Islet precursor cell (in vitro differentiated cells): ENCODE measurements at regions not wholly inside any gene's neighbourhood (a gene's known extent, or its start where the extent isn't known, plus 50 kb on each side); places are given as distances from the start of the nearest gene placed in this dataset.
A peak's percentile ranks its signal among the peaks of the same experiment; 100 is the strongest.
"Not testable (repeated sequence)": the region's sequence is repeated elsewhere in the genome, so short reads cannot be mapped to it uniquely, and the experiment has no call there.

Experiments
- DNase-seq: peaks from one replicate; pipeline ENCODE4 v3.0.0-alpha.2; 2018

DNA sequence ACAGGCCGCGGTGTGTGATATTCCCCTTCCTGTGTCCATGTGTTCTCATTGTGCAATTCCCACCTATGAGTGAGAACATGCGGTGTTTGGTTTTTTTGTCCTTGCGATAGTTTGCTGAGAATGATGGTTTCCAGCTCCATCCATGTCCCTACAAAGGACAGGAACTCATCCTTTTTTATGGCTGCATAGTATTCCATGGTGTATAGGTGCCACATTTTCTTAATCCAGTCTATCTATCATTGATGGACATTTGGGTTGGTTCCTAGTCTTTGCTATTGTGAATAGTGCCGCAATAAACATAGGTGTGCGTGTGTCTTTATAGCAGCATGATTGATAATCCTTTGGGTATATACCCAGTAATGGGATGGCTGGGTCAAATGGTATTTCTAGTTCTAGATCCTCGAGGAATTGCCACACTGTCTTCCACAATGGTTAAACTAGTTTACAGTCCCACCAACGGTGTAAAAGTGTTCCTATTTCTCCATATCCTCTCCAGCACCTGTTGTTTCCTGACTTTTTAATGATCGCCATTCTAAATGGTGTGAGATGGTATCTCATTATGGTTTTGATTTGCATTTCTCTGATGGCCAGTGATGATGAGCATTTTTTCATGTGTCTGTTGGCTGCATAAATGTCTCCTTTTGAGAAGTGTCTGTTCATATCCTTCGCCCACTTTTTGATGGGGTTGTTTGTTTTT lies 125.1 kb downstream of the USP22 start:
- DNase-seq = not testable (repeated sequence)

DNA sequence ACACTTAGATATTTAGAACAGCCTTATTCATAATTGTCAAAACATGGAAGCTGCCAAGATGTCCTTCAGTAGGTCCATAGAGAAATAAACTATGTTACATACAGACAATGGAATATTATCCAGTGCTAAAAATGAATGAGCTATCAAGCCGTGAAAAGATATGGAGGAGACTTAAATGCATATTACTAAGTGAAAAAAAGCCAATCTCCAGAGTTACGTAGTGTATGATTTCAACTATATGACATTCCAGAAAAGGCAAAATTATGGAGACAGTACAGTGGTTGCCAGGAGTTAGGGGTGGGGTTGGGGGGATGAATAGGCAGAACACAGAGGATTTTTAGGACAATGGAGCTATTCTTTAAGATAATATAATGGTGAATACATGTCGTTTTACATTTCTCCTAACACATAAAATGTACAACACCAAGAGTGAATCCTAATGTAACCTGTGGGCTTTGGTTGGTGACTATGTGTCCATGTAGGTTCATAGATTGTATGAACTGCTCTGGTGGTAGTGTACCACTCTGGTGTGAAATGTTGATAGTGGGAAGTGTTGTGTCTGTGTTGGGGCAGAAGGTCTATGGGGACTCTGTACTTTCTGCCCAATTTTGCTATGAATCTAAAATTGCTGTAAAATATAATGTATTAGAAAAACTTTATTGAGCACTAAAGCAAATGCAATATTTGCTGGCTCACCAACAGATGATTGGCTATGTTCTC lies 122.6 kb downstream of the USP22 start:
- no peak for DNase-seq

DNA sequence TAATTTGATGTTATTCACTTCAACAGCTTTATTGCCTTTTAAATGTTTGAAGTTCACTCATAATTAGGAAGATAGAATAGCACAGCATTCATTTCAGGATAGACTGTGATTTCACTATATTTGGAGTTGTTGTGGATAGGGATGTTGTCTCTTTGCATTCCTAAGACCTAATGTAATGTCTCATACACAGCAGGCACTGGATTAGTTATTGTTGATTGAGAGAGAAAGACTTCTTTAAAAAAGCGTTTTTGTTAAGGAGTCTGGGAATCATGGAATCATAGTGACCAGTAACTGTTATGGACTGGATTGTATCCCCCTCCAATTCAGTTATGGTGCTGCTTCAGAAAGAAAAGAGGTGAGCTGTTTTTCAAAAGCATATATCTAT lies 122.0 kb downstream of the USP22 start:
- DNase-seq = no peak

DNA sequence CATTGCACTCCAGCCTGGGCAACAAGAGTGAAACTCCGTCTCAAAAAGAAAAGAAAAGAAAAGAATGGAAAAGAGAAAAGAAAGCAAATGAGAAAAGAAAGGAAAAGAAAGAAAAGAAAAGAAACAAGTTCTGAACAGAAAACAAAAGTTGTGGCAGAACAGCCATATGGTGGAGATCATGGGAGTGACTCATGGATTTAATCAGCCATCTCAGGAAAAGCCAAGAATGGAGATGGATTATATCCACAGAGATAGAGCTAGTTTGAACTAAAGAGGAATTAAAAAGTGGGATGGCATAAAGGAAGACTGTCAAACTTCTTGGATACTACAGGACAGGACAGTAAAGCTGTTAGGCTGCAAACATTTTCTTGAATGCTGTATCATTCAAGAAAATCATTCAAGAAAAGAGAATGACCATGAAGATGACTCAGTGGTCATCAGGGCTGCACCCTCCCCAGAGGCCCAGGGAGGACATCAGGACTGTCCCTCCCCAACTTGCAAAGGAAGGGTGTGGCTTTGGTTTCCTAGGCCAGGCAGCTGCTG lies 120.6 kb downstream of the USP22 start:
- DNase-seq = no peak

DNA sequence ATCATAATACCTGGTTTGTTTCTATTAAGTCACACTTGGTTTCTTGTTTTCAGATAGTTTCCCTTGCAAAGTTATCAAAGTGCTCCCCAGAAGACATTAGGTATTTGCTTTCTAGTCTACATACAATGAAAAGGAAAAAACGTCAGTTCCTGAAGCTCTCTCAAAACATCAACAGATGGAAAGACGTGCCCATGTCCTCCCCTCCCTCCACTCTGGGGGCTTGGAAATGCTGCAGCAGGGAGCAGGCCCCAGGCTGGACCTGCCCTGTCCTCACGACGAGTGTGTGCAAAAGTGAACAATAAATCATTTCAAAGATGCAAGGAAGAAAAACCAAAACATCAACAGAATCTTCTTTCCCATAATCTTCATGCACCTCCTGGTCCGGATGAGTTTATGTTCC lies 118.5 kb downstream of the USP22 start:
- no peak for DNase-seq

DNA sequence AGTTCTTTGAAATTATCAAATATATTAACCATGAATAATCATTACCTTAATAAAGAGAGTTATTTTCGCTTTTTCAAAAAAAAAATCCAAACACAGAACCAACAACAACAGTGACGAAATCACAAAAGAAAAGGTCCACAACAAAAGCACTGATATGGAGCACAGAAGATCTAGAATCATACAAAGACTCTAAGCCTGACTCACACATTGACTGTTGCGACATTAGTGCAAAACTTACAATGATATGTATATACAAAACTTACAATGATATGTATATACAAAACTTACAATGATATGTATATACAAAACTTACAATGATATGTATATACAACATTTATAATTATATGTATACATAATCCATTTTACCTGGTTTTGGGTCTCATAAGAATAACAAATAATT lies 117.7 kb downstream of the USP22 start:
- DNase-seq = no peak

DNA sequence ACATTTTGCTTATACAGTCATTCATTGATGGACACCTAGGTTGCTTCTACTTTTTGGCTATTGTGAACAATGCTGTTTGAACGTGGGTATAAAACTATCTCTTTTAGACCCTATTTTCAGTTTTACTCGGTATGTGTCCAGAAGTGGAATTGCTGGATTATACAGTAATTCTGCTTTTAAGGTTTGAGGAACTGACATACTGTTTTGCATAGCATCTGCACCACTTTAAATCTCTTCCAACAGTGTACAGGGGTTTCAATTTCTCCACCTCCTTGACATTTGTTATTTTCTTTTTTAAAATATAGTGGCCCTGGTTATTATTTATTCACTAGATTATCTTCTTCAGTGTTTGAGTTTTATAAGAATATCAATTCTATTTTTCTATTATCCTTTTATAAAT lies 116.9 kb downstream of the USP22 start:
- no peak for DNase-seq

DNA sequence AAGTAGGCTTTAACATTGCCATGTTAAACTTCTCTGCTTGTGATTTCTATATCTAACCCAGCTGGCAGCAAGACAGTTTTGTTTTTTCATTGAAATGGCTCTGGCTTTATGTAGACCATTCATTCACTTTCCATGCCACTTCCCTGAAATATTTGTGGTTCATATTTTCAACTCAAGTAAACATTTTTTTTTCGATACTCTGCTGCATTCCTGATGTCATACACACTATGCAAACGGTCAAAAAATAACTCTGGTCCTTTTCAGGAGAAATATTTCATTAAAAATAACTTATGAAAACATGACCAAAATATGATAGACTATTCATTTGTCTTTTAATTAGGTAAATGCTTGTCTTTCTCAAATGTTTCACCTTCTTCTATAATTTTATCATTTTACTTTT lies 116.3 kb downstream of the USP22 start:
- DNase-seq = no peak

DNA sequence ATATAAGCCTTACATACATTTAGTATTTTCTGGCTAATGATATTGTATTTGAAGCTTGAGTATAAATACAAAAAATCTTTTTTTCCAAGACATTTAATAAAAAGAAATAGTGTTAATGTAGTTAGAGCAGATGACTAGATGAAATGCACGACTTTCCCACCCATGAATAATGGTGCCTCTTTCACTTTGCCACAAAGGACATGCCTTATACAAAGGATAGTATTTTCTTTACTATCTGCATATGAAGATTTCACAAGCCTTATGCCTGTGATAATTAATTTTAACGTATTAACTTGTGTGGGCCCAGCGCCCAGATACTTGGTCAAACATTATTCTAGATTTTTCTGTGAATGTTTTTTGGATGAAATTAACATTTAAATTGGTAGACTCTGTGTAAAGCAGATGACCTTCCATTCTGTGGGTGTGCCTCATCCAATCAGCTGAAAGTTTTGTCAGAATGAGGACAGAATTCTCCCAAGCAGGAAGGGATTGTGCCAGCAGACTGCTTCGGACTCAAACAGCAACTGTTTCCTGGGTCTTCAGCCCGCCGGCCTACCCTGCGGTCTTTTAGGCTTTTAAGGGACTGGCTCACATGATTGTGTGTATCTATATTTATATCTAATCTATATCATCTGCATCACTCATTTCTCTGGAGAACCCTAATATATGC lies 115.4 kb downstream of the USP22 start:
- DNase-seq = no peak

DNA sequence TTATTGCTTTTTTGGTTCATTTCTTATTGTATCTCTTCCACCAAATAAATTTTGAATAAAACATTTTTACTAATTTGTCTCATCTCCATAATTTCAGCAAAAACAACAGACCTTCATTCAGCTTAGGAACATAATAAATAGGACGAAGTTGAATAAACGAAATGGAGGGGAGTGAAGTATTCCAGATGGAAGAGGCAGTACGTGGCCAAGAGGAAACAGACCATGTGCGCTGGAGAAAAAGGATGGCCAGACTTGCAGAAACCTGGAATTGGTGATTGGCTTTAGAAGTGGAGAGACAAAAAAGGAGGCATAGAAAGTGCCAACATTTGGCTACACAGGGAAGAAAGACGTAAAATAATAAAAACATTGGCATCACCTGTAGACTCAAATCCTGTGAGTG lies 113.5 kb downstream of the USP22 start:
- no peak for DNase-seq

DNA sequence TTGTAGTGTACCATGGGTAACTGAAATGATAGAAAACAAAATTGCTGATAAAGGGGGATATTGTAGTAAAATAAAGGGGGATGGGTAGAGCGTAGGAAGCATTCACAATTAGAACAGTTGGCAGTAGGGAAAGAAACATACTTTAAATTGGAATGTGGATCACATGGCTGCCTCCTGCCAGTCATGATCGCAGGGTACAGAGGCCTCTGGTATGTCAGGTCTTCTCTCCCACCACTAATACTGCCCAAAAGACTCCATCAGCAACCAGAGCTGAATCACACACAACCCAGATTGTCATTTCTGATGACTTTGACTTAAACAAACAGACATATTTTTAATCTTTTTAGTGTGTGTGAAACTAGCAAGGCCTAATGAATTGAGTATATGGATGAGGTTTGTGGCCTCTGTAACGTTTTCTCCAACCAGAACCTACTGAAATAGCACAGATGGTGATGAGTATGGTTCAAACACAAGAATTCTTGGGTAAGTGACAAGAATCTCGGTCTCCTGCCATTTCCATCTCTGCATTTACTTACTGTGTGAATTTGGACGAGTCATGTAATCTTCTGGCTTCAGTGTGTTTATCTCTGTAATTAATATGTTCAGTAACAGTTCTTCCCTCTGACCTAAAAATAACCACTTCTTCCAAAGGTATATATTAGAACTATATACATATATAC lies 112.6 kb downstream of the USP22 start:
- DNase-seq = no peak

DNA sequence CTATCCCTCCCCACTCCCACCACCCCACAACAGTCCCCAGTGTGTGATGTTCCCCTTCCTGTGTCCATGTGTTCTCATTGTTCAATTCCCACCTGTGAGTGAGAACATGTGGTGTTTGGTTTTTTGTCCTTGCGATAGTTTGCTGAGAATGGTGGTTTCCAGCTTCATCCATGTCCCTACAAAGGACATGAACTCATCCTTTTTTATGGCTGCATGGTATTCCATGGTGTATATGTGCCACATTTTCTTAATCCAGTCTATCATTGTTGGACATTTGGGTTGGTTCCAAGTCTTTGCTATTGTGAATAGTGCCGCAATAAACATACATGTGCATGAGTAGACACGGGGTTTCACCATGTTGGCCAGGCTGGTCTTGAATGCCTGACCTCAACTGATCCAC lies 109.8 kb downstream of the USP22 start:
- not testable (repeated sequence) for DNase-seq

DNA sequence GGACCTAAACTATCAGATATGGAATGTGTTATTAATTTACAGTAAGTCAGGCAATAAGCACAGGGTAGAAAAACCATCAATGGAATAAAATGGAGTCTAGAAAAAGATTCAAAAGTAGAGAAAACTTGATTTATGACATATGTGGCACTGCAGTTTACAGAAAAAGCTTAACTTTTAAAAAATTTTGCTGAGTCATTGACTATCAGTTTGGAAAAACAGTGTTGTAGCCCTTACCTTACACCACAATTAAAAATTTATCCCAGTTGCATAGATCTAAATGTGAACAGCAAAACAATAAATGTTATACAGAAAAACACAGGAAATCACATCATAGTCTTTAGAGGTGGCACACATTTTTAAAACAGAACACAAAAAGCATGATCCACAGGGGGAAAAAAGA lies 108.5 kb downstream of the USP22 start:
- DNase-seq = no peak

DNA sequence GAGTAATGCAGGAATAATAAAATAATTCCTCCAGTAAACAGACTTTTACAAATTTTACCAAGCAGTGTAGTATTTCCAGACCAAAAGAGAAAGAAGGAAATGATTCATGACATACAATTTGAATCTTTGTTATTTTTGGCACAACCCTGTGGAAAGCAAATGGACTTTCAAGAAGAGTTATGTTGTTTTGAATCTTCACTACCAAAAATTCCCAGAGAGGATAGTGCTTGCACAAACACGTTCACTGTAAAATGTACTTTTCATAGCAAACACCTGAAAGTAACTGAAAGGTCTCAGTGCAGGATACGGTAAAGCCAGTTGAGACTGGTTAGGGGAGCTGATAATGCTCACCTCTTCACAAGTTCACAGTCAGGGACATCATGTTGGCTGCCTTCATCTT lies 107.1 kb downstream of the USP22 start:
- no peak for DNase-seq

DNA sequence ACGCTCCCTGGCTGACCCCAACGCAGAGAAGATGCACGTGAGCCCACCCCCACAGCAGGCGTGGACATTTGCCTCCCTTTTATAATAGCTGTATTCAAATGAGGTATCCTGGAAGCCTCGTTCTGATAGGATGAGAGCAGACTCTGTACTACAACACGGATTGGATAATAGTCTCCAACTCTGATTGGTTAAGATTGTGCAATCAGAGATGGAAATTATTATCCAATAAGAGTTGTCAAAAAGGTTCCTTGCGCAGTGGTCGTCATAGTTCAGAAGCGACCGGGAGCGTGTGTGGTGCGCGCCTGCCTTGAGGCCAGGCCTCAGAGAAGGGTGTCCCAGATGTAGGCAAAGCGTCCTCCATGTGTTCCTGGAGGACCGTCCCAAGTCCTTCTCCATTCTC lies 104.6 kb downstream of the USP22 start:
- no peak for DNase-seq

DNA sequence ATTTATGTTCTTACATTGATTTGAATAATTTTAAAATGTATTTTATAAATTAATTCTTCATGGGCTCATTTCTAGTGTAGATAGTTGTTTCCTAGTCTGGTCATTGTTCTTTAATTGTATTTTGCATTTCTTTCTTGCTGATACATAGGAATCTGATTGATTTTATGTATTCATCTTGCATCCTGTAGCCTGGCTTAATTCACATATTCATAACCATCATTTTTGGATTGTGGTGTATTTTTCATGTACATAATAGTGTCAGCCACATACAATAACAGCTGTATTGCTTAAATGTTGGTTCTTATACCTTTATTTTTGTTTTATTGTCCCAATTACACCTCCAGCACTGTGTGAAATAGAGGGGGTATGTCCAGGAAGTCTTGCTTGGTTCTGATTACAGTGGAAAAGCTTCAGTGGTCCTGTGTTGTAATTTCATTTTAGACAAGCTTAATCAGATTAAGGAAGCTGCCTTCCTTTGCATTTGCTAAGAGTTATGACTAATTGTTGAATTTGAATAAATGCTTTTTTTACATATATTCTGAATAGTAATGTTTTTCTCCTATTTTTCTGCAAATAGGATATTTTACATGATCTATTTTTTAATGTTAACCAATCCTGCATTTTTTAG lies 103.7 kb downstream of the USP22 start:
- no peak for DNase-seq

DNA sequence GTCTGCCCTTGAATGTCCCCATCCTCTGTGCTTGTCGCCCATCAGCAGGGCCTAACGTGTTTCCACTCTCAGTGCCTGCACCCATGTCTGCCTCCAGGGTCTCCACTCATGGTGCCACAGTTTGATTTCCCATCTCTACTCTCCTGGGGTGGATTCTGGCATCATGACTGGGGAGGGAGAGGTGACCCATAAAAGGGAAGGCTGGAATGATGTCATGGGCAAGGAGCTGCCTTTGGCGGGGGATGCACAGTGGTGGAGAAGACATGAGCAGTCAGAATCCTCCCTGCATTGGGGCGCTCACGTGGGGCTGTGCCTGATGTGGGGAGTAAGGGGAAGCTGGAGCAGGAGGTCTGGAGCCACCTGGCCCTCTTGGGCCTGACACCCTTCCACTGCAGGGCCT lies 100.9 kb downstream of the USP22 start:
- no peak for DNase-seq

DNA sequence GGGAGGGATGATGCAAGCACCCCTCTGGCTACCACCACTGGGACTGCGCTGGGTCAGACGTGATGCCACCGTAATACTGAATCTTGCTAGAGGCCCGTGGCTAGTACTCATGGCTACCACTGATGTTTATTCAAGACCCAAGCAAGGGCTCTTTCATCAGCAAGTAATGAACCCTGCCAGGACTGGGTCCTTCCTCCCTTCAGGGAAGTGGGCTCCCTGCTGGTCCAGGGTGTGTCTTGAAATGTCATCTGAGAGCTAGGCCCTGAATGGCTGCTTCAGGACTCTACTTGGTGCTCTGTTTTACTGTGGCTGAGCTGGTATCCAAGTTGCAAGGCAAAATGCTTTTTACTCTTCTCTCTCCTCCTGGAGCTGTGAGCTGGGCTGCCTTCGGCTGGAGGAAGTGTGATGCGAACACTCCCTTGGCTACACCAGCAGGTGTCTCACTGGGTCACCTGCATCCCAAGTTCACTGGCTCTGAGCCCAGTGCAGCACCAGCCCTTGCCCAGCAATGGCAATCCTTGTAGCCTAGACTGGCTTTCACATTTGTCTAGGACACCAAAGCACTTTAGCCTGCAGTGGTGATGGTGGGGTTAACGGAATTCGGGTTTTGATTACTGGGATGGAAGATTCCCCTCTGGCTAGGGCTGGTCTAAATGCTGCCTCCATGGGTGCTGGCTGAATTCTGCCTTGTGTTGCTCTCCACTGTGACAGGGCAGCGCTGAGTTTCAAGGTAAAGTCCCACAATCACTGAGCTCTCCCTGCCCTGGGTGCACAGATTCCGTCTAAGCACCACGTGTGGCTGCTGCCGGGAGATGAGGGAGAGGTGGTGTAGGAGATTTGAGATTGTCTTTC lies 98.6 kb downstream of the USP22 start:
- peak; percentile 86 for DNase-seq

DNA sequence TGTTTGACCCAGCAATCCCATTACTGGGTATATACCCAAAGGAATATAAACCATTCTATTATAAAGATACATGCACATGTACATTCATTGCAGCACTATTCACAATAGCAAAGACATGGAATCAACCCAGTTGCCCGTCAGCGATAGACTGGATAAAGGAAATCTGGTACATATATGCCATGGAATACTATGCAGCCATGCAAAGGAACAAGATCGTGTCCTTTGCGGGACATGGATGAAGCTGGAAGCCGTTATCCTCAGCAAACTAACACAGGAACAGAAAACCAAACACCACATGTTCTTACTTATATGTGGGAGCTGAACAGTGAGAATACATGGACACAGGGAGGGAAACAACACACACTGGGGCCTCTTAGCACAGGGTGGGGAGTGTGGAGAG lies 95.1 kb downstream of the USP22 start:
- not testable (repeated sequence) for DNase-seq

DNA sequence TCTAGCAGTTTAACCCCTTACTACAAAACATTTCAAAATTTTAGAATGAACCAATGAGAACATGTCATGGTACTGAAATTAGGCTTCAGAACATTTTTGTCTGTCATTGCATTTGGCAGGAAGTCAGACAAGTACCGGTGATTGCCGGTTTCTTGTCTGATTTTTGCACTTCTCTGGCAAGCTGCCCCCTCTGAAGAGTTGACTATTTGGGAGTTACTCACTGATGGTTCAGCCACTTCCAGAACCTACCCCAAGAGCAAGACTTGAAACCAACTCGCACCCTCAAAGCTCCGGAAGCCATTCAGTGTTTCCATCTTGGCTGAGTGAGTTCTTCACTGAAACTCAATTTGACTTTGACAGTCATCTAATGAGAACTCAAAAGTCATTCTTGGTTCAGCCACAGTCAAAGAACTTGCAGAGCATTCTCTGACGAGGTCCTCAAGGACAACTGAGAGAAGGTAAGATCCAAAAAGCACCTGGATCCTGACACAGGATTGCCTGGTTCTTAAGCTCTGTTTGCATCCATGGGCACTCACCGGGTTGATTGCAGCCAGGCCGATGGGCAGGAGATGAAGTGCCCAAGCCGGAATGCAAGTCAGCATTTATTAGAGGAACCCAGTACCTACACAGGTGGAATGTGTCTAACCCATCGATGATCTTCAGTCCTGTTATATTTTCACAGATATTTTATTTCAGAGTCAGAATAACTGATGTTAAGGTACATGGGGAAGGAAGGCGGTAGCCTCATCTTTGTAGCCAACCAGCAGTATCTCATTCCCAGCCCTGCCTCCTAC lies 93.6 kb downstream of the USP22 start:
- no peak for DNase-seq
